HG03575 (cell line): ENCODE measurements at regions not wholly inside any gene's neighbourhood (a gene's known extent, or its start where the extent isn't known, plus 50 kb on each side); places are given as distances from the start of the nearest gene placed in this dataset.
A peak's percentile ranks its signal among the peaks of the same experiment; 100 is the strongest.
"Not testable (repeated sequence)": the region's sequence is repeated elsewhere in the genome, so short reads cannot be mapped to it uniquely, and the experiment has no call there.

Experiments used
- ATAC-seq: cut with Tn5 transposase; IDR thresholded peaks from one replicate; pipeline ENCODE4 v1.9.1; 2021; ENCODE audit not compliant: unreplicated experiment, insufficient number of reproducible peaks, low FRiP score; ENCODE audit errors: extremely low read depth

- no peak for ATAC-seq
These were observed 1018.4 kb downstream of the TAF11L14 start for GRCh38 chr5:18652404-18653215.

DNA sequence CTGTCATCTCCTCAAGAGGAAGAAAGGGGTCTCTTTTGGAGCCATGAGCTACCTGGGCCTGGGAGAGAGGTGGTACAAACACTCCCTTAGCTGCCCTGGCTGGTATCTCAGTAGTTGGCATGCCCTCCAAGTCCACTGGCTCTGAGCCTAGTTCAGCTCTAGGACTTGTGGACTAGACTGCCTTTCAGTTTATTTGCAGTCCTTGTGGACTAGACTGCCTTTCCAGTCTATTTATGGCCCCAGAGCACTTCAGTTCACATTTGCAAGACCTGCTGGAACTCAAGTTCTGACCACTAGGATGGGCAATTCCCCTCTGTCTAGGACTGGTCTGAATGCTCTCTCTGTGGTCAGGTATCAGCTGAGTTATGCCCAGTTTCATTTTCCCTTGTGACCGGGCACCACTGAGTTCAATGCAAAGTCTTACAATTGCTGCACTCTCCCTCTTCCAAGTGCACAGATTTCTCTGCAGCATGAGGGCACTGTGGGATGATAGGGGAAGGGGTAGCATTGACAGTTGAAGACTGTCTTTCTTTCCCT lies 1019.0 kb downstream of the TAF11L14 start:
- ATAC-seq = no peak

DNA sequence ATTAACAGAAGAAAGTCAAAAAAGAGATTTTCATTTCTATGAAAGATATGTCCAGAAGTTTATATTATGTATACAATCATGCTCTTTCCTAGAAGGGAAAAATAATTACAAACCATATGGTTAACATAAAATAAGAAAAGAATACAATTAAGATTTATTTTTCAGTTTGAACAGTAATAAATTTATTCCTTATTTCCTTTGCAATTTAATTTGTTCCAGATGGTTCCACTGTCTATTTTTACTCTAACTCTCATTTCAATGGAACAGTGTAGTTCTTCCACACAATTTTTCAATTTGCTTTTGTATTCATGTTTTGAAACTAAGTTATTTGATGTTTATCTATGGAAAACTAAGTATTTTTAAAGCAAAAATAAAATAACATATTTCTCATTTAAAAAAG lies 1026.3 kb downstream of the TAF11L14 start:
- no peak for ATAC-seq

DNA sequence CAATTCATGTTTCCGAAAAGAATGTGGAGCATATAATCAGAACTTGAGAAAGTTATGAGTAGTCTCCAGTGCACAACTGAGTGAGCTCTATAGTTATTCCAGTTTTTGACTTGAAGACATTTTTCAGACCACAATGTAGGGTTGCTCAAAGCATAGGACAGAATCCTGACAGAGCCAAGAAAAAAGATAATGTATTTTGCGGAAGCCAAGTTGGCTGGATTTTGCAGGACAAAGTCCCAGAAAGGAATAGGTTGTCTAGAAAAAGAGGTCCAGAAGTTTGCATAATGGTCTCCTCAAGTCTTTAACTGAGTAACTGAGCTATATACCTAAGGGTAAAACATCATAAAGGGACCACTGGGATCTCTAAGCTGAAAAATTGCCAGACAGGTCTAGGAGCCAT lies 1028.0 kb downstream of the TAF11L14 start:
- ATAC-seq = no peak

- ATAC-seq = not testable (repeated sequence)
These were observed 1040.0 kb downstream of the TAF11L14 start for GRCh38 chr5:18674212-18674611.

DNA sequence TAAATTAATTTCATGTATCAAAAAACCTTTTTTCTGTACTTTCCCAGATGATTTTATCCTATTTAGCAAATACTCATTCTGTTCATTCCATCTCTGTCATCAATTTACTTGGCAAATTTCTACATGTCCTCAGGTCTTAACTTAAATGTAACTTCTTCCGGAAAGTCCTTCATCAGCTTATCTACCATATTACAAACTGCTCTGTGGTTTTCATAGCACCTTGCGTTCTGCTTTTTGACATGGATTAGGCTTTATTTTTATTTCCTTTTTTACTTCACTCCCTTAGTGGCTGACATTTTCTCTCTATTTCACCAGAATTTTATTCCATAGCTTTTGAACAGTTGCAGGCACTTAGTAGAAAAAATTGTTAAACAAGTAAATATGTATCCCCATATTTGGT lies 1040.8 kb downstream of the TAF11L14 start:
- ATAC-seq = no peak

DNA sequence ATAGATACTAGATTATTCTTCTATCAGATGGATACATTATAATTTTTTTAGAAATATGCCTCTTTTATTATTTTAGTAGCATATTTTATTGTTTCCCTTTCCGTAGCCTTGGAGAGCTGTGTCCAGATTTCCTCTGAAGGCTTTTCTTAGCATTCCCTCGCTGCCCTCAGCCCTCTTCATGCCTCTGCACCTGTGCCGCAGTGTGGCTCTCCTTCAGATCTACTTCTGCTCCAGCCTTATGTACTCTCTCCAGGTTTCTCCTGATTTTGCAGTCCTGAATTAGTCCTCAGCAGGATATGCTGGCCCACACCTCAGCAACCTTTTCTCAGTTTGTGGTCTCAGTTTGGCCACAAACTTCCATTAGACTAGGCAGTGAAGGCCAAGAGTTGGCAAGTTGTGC lies 1052.0 kb downstream of the TAF11L14 start:
- ATAC-seq = no peak

GRCh38 chr5:18687429-18687828 lies 1053.2 kb downstream of the TAF11L14 start:
- ATAC-seq = no peak

DNA sequence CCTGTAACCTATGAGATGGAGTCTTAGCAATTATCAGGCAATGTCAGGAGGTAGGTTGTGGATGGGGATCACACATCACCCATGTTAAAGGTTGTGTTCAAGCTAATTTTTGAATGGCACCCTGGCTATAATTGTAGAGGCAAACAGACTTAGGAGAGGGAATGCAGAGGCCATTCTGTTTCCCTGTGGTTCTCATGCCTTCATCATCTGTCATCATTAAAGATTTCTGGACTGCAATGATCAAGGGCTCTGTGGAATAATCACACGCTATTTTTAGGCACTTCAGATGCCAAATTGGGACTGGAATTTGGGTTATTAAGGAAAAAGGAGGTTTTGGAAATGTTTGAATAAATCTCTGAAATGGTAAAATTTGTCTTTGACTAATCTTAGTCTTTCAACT lies 1065.4 kb downstream of the TAF11L14 start:
- no peak for ATAC-seq

- no peak for ATAC-seq
These were observed 1068.6 kb downstream of the TAF11L14 start for GRCh38 chr5:18702821-18703220.

GRCh38 chr5:18712936-18713485 lies 1078.8 kb downstream of the TAF11L14 start:
- ATAC-seq = no peak

DNA sequence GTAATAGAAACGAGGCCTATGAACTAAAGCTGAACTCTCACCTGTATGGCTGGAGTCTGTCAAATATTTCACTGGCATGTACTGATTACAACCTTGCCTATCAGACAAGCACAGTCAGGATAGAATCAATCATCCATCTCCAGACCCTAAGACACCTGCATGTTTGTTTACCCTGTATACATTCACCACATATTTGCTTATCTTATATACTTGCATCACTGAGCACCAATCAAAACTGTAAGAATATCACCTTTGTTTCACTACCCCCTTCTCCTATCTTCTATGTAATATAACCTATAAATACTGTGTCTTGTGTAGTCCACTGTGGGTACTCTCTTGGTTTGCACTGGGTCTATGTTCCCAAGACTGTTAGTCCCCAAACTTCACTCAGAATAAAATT lies 1085.7 kb downstream of the TAF11L14 start:
- ATAC-seq = no peak

- no peak for ATAC-seq
These were observed 1098.6 kb downstream of the TAF11L14 start for GRCh38 chr5:18732556-18733479.

GRCh38 chr5:18736051-18736398 lies 1101.8 kb downstream of the TAF11L14 start:
- no peak for ATAC-seq

GRCh38 chr5:18736736-18737135 lies 1102.5 kb downstream of the TAF11L14 start:
- ATAC-seq = not testable (repeated sequence)

- ATAC-seq = peak; percentile 30
These were observed 1106.0 kb downstream of the TAF11L14 start for GRCh38 chr5:18740301-18740700.

DNA sequence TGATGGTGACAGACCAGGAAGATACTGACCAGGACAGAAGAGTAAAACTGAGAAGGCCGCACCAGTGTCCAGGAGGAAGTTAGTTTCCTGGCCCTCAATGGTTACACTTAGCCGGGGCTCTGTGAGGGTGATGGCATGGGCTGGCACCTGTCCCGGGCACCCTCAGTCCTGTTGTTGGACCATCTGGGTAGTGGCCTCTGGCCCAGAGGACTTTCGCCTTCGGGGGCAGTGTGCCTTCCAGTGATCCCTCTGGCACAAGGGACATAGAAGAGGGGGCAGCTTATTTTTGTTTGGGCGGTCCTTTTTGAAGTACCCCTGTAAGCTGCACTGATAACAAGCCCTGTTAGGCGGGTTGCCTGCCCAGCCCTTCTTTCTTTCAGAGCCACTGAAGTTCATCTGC lies 1108.6 kb downstream of the TAF11L14 start:
- ATAC-seq = no peak

DNA sequence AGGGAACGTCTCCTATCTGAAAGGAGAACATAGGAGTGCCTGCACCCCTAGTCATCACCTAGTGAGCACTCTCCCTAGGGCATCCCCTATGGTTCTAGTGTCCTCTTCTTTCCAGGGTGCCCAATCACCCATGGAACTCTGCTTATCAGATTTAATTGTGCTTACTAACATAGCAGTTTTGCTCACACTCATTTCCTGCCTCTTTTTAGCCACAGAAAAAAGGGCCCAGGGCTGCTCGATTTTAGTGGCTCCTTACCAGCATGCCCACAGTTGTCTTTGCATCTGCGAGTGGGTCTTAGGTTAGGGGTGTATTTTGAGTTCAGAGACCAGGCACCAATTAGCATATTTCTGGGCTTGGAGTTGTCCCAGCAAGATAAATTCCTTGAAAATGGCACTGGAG lies 1110.2 kb downstream of the TAF11L14 start:
- ATAC-seq = no peak
